HFF-Myc (cell line): ENCODE measurements at regions not wholly inside any gene's neighbourhood (a gene's known extent, or its start where the extent isn't known, plus 50 kb on each side); places are given as distances from the start of the nearest gene placed in this dataset.

Source experiments
- DNase-seq: peaks from one replicate; pipeline ENCODE4 v3.0.0-alpha.2; 2011; ENCODE audit warnings: low read depth; ENCODE audit errors: extremely low read depth
- H3K4me3 ChIP-seq: replicated peaks from 2 replicates; pipeline ENCODE4 v1.5.1; 2011; ENCODE audit warnings: low read depth, mild to moderate bottlenecking, control low read depth, low read length
- TF ChIP-seq, protein P1 (sequence below): IDR thresholded peaks from 2 replicates; pipeline ENCODE4 v1.5.1; 2012; ENCODE audit warnings: mild to moderate bottlenecking, low read depth, low read length, control low read depth; ENCODE audit errors: missing control alignments

DNA sequence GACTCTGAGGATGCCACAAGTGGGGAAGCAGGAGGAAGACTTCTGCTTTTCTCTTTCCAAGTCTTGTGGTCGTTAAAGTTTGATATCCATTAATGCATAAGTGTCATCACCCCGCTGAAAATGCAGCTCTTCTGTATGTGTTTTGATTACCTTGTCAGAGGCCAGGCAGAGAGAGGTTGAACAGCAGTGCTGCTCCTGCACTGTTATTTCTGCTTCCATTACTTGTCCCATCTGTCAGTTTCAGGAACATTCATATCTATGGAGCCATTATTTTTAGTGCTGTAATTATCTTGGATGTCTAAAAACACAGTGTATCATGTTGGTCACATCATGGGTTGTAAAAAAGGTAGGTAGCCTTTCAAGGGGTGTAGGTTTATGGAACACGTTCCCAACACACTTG, 62.0 kb upstream of the ESX1 start:
- H3K4me3 ChIP-seq: no peak overlapping the region
- no peak for DNase-seq
- TF ChIP-seq, protein P1, sequence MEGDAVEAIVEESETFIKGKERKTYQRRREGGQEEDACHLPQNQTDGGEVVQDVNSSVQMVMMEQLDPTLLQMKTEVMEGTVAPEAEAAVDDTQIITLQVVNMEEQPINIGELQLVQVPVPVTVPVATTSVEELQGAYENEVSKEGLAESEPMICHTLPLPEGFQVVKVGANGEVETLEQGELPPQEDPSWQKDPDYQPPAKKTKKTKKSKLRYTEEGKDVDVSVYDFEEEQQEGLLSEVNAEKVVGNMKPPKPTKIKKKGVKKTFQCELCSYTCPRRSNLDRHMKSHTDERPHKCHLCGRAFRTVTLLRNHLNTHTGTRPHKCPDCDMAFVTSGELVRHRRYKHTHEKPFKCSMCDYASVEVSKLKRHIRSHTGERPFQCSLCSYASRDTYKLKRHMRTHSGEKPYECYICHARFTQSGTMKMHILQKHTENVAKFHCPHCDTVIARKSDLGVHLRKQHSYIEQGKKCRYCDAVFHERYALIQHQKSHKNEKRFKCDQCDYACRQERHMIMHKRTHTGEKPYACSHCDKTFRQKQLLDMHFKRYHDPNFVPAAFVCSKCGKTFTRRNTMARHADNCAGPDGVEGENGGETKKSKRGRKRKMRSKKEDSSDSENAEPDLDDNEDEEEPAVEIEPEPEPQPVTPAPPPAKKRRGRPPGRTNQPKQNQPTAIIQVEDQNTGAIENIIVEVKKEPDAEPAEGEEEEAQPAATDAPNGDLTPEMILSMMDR: no peak

DNA sequence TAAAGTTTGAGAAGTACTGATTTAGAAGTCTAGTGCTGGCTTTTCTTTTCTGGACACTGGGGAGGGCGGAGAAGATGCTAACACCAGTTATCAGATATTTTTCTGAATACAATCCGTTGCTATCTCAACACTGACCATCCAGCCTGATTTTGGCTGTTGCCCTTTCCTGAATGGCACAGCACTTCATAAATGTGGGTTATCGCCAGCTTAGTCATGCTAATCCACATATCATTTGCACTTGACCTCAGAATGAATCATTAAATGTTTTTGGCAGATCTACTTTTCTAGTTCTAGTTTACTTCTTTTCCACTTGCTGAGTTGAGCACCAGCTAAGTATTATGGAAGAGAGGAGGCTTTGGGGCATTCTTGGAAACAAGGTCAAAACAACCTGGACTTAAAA, 60.8 kb upstream of the ESX1 start:
- H3K4me3 ChIP-seq: no peak overlapping the region
- DNase-seq: no peak

DNA sequence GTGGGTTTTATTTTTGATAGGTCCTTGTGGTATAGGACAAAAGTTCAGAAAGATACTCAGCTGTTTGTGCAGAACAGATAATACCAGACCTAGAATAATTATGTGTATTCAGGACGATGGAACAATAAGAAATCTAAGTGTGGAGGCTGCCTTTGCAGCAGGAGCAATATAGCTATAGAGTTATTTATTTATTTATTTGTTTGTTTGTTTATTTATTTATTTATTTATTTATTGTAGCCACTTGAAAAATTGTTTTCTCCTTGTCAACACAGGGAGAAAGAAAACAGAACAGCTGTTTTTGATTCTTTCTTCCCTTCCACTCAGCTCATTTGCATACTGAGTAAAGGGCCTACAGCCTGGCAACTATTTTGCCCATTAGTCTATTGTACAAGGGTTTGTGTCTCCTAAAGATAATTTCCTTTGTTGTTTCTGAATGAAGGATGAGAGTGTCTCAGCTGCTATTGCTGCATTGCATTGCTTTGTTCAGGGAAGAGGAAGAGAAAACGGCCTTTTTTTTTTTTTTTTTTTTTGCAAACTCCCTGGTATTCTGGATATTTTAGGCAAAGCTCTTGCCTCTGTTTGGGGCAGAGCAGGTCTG, 56.0 kb upstream of the ESX1 start:
- TF ChIP-seq, protein P1: no peak
- no peak for DNase-seq
- no peak overlapping the region for H3K4me3 ChIP-seq

More for the DNA sequence above, 60.8 kb upstream of the ESX1 start:
- TF ChIP-seq, protein P1: no peak

DNA sequence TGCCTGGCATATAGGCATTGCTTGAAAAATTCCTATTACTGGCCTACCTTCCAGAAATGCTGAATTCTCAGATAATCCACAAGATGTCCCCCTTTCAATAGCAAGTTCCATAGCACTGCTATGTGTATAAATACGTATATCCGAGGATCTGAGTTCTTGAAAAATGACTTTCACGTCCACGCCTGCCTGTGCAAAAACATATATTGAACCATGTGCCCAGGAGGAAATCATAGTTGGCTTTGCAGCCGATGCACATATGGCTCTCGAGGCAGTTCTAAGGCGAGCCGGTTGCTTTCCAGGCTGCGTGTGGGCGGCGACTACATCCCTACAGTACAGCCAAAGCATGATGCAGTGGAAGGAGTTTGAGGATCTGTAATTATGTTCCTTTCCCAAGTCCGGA, 55.4 kb upstream of the ESX1 start:
- DNase-seq: no peak
- TF ChIP-seq, protein P1: no peak
- peak overlapping the region; percentile 15; the same call in 1 of the 2 replicates for H3K4me3 ChIP-seq

DNA sequence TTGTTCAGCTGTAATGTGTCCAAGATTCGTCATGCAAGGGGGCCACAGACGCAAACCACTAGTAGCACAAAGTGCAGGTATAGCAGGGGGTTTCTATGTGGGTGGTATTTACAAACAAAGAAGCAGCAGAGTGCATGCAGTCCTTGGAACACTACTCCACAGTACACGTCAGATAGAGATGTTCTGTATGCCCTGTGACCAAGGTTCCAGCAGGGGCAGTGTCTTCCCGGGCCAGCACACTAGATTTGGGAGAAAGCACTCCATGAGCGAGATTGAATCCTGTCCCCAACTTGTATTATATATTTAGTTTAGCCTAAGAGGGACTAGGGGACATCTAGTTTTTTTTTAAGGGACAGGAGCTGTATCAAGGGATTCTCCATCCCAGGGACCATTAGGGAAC, 54.4 kb upstream of the ESX1 start:
- DNase-seq: no peak
- H3K4me3 ChIP-seq: no peak overlapping the region
- TF ChIP-seq, protein P1: peak; percentile 6

DNA sequence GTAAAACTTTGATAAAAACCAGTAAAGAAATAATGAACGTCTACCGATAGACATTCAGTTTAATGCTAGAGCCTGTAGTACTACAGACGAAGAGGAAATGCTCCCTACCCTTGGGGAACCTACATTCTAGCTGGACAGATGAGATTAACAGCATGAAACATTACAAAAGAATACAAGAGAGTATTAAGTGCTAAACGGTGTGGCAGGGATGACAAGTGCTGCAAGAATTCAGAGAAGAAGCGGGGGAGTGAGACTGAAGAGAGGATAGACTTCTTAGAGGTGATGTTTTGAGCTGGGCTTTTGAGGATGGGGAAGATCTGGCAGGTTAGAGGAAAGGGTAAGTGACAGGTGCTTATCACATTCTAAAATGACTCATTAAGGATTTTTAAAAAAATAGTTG, 52.6 kb upstream of the ESX1 start:
- DNase-seq: no peak
- TF ChIP-seq, protein P1: no peak
- H3K4me3 ChIP-seq: no peak overlapping the region

DNA sequence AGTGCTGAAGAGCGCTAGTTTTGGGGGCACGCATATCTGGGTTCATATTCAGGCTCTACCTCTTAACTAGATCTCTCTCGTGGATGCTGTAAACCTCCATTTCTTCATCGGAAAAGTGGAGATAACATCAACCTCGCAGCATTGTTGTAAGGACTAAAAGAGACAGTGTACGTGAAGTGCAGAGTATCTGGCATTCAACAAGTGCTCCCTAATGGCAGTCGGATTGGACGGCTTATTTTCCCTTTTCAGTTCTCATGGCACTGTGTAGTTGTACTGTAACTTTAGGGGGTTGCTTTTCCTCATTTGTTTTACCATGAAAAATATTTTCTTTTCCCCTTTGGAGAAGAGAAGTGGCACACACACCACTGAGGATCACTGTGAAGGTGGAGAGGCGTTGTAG, 51.4 kb upstream of the ESX1 start:
- TF ChIP-seq, protein P1: no peak
- H3K4me3 ChIP-seq: no peak overlapping the region

More for the DNA sequence above, 51.4 kb upstream of the ESX1 start:
- no peak for DNase-seq
